ENCODE measurements at regions not wholly inside any gene's neighbourhood (a gene's known extent, or its start where the extent isn't known, plus 50 kb on each side); places are given as distances from the start of the nearest gene placed in this dataset.

- H3K27me3 Mint-ChIP-seq = no peaks in the 10 kb centered on the region
- POLR2A ChIA-PET = no interaction called here
- Histone ChIP-seq H2AFZ (ENCODE audit: insufficient read depth, low read depth, low read length, poor library complexity, severe bottlenecking) (no peak overlapping the region), H3K4me2 (replicated peaks; ENCODE audit: low read depth, low read length, poor library complexity, severe bottlenecking) (no peak overlapping the region), H3K4me1 (ENCODE audit: control insufficient read depth in 2 of 2, insufficient read depth in 2 of 2, low read length in 2 of 2) (no peaks in the 10 kb centered on the region), H3K9ac (ENCODE audit: low read length) (no peak overlapping the region), H3K79me2 (ENCODE audit: control insufficient read depth, insufficient read depth, low read length) (no peaks in the 10 kb centered on the region), H3K27ac (ENCODE audit: low read length in 2 of 2) (no peak overlapping the region), H3K27me3 (replicated peaks in 1 of 4; ENCODE audit: control extremely low read depth in 1 of 4, control insufficient read depth in 3 of 4, insufficient read depth in 4 of 4, low read length in 3 of 4) (no peaks in the 10 kb centered on the region), H3K4me3 (ENCODE audit: control extremely low read depth in 1 of 5, extremely low read depth in 1 of 5, insufficient read depth in 1 of 5, low read depth in 2 of 5, low read length in 4 of 5) (no peak overlapping the region), H3K36me3 (replicated peaks in 1 of 2; ENCODE audit: control extremely low read depth in 1 of 2, control insufficient read depth in 1 of 2, extremely low read depth in 1 of 2, insufficient read depth in 2 of 2, low read length in 1 of 2) (no peaks in the 10 kb centered on the region), H3K9me3 (ENCODE audit: control extremely low read depth in 1 of 3, control insufficient read depth in 2 of 3, insufficient read depth in 1 of 3, low read length in 2 of 3) (no peaks in the 10 kb centered on the region), H4K20me1 (ENCODE audit: control insufficient read depth, insufficient read depth, low read length, poor library complexity, severe bottlenecking) (no peaks in the 10 kb centered on the region)
- 97% methylated on average over 5 of the region's 5 CpGs for WGBS (ENCODE audit: insufficient coverage)
- no peaks in the 10 kb centered on the region for H3K9me3 Mint-ChIP-seq (ENCODE audit: insufficient read depth)
- no peaks in the 10 kb centered on the region for H3K4me1 Mint-ChIP-seq
- CTCF ChIA-PET = no interaction called here
- ATAC-seq (ENCODE audit: low read depth) (no peak), DNase-seq (no peak)
- no peak overlapping the region for H3K27ac Mint-ChIP-seq
- intact Hi-C loops (cut with micrococcal nuclease) = no loop called here
- H3K4me3 Mint-ChIP-seq = no peak overlapping the region
- TF ChIP-seq EZH2 (IDR thresholded peaks at IDR 0.05; ENCODE audit: borderline replicate concordance, insufficient read depth, low read depth, low read length, poor library complexity, severe bottlenecking) (no peak), CTCF (IDR thresholded peaks at IDR 0.05) (no peak)
Measured at GRCh38 chr7:115632636-115633035, 397.9 kb downstream of the TFEC start.

DNA sequence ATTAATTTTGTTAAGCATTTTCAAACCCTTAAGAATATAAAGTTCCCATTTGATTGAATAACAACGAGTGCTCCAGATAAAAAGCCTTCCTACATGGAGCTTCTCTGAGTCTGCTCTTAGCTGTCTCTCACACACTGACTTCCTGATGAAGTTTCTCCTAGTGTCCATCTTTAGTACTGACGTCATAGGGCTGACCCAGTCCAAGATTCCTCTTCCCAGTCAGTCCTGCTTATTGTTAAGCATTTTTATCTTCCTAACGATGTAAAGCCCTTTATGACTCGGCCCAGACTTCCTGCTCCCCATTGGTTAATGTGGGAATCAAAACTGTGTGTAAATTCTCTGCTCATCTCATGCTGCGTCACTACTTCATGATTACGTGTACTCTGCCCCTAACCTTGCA, 398.8 kb downstream of the TFEC start:
- no peaks in the 10 kb centered on the region for H3K27me3 ChIP-seq (replicated peaks in 1 of 4; ENCODE audit: control extremely low read depth in 1 of 4, control insufficient read depth in 3 of 4, insufficient read depth in 4 of 4, low read length in 3 of 4)
- H3K36me3 ChIP-seq (replicated peaks in 1 of 2; ENCODE audit: control extremely low read depth in 1 of 2, control insufficient read depth in 1 of 2, extremely low read depth in 1 of 2, insufficient read depth in 2 of 2, low read length in 1 of 2) = no peaks in the 10 kb centered on the region
- no peak overlapping the region for H3K4me2 ChIP-seq (replicated peaks; ENCODE audit: low read depth, low read length, poor library complexity, severe bottlenecking)
- no peak overlapping the region for H3K27ac ChIP-seq (ENCODE audit: low read length in 2 of 2)
- no peak overlapping the region for H3K4me3 ChIP-seq (ENCODE audit: control extremely low read depth in 1 of 5, extremely low read depth in 1 of 5, insufficient read depth in 1 of 5, low read depth in 2 of 5, low read length in 4 of 5)
- no peak for ATAC-seq (ENCODE audit: low read depth)
- H3K9me3 ChIP-seq (ENCODE audit: control extremely low read depth in 1 of 3, control insufficient read depth in 2 of 3, insufficient read depth in 1 of 3, low read length in 2 of 3) = no peaks in the 10 kb centered on the region
- no peak for DNase-seq
- WGBS (ENCODE audit: insufficient coverage) = 78% methylated on average over 3 of the region's 6 CpGs
- CTCF ChIA-PET = no interaction called here
- H4K20me1 ChIP-seq (ENCODE audit: control insufficient read depth, insufficient read depth, low read length, poor library complexity, severe bottlenecking) = no peaks in the 10 kb centered on the region
- Mint-ChIP-seq H3K4me3 (no peak overlapping the region), H3K27me3 (no peaks in the 10 kb centered on the region), H3K4me1 (no peaks in the 10 kb centered on the region), H3K9me3 (ENCODE audit: insufficient read depth) (no peaks in the 10 kb centered on the region), H3K27ac (no peak overlapping the region)
- no peaks in the 10 kb centered on the region for H3K79me2 ChIP-seq (ENCODE audit: control insufficient read depth, insufficient read depth, low read length)
- no peak overlapping the region for H2AFZ ChIP-seq (ENCODE audit: insufficient read depth, low read depth, low read length, poor library complexity, severe bottlenecking)
- TF ChIP-seq EZH2 (IDR thresholded peaks at IDR 0.05; ENCODE audit: borderline replicate concordance, insufficient read depth, low read depth, low read length, poor library complexity, severe bottlenecking) (no peak), CTCF (IDR thresholded peaks at IDR 0.05) (no peak)
- H3K4me1 ChIP-seq (ENCODE audit: control insufficient read depth in 2 of 2, insufficient read depth in 2 of 2, low read length in 2 of 2) = no peaks in the 10 kb centered on the region
- no peak overlapping the region for H3K9ac ChIP-seq (ENCODE audit: low read length)
- POLR2A ChIA-PET = no interaction called here
- intact Hi-C loops (cut with micrococcal nuclease) = no loop called here
